RKO (cell line): ENCODE measurements at regions not wholly inside any gene's neighbourhood (a gene's known extent, or its start where the extent isn't known, plus 50 kb on each side); places are given as distances from the start of the nearest gene placed in this dataset.
A peak's percentile ranks its signal among the peaks of the same experiment; 100 is the strongest.

Source experiments
- DNase-seq: peaks from one replicate; pipeline ENCODE4 v3.0.0-alpha.2; 2016; ENCODE audit warnings: low spot score

DNA sequence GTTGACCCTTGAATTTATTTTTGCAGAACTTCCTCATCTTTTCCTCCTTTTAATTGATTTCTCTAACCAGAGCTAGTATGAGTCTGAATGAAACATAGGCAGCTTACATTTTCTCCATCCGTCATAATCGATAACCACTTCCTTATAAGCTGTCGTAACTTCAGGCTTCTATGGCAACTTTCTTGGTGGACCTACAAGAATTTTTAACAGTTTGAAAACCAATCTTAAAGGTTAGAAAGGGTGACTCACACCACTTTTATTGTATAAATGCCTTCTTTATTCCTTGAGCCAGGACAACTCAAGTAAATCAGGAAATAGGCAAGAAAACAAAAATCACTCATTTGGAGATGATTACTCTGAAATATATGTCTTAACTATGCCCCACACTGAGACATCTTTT is 105.7 kb upstream of the KL start:
- no peak for DNase-seq

DNA sequence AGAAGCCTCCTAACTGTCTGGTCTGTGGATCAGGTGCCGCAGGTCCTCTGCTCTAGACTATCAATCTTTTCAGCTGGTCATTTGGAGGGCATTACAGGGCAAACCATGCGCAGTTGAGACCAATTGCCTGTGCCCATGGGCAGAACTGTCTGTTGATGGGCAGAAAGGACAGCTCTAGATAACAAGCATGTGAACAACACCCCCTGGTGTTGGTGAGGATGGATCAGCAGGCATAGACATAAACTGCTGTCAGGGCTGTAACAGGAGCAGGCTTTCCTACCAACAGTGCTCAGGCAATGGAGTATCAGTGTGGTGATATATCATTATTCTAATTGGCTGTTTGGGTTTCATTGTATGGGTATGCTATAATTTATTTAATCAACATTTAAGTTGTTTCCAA is 104.7 kb upstream of the KL start:
- DNase-seq, result peak; percentile 53

DNA sequence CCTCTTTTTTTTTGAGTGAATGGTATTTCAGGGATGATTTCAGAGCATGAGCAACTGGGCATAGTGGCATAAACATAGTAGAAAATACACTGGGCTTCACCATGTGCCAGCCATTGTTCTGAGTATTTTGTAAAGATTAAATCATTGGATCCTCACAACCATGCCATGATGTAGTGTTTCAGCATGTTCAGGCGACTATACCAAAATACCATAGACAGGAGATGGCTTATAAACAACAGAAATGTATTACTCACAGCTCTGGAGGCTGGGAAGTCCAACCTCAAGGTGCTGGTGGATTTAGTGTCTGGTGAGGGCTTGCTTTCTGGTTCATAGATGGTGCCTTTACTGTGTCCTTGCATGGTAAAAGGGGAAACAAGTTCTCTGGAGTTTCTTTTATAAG is 101.5 kb upstream of the KL start:
- no peak for DNase-seq

DNA sequence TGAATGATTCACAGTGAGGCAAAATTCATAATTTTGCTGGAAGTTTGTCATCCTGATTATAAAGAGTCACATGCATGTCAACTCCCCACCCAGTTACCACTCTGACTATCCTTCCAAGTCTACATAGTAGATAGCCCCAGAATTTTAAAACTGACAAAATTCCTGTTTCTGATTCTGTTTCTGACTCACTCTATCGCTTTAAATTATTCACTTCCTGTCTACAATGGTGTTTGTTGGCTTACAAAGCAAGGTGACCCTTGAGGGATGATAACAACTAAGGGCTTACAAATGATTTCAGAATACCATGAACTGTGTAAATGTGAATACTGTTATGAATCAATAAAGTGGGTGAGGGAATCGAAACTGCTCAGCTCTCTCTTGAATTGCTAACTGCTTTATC is 98.7 kb upstream of the KL start:
- DNase-seq, result peak; percentile 55

DNA sequence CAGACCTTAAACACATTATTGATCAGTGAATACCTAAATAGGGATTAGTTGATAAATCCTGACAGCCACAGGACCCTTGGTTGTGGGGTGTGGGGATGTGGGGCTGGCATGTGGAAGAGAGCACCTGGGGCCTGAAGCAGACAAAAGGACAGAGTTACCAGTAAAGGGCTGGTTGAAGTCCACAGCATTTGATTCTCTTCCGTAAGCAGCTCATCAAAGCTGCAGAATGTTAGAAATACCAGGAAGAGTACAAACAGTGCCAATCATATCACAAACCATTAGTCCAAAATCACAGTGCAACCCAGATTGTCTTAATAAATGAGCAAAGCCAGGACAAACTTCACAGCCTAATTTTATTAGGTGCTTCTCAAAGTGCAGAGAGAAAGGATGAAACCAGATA is 92.5 kb upstream of the KL start:
- DNase-seq, result no peak

DNA sequence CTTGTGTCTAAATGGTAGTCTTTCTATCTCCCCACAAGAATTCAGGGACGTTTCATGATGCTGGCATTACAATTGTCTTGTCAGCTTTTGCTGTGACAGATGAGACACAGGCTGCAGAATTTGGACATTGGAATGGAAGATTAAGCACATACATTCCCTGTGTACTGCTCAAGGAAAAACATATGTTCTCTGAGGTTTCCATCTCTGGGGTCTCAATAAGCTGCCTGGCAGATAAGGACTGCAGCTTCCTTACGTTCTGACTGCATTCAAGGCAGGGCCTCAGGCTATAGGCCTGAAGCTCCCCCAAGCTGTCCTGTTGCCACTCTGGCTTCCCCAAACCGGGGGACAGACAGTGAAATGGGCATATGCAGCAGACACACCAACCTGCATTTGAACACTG is 91.3 kb upstream of the KL start:
- DNase-seq, result no peak

DNA sequence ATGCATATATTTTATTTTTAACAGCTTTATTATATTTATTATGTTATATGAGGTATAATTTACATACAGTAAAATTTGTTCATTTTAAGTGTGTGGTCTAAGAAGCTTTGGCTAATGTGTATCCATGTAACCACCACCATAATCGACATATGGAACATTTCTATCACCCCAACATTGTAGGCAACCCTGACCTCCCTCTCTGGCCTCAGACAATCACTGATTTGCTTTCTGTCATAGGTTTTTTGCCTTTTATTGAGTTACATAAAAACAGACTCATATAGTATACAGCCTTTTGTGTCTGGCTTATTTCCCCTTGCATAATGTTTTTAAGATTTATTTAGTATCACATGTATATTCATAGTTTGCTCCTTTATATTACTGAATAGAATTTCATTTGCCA is 90.7 kb upstream of the KL start:
- DNase-seq, result no peak

DNA sequence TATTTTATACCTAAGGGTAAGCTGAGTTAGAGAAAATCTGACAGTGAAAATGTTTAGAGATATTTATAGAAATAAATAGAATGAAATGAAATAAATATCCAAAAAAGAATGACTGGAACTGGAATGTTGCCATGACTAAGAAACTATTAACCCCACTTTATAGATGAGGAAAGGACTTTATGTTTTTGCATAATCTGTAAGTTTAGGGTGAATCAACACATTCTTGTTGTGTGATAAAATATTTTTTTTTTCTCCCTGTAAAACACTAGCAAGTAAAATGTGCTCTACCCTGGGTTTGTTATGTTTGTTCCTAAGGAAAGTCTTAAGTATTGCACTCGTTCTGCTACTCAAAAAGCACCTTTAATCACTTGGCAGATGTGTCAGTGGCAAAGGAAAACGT is 83.8 kb upstream of the KL start:
- DNase-seq, result no peak

DNA sequence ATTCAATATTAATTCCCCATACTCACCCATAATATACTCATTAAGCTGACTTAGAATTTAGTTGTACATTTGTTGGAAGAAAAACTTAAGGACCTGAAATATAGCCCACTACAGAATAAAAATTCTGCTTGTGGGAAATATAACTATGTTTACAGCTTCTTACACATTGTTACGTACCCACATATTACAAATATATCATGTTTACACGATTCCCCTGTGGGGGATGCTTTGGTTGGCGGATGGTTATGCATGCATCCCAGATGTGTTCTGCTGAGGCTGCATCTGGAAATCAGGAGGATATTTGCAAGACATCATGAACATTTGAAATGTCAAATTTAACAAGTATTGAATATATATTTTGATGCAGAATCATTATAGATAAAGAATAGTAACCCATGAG is 79.5 kb upstream of the KL start:
- DNase-seq, result no peak

DNA sequence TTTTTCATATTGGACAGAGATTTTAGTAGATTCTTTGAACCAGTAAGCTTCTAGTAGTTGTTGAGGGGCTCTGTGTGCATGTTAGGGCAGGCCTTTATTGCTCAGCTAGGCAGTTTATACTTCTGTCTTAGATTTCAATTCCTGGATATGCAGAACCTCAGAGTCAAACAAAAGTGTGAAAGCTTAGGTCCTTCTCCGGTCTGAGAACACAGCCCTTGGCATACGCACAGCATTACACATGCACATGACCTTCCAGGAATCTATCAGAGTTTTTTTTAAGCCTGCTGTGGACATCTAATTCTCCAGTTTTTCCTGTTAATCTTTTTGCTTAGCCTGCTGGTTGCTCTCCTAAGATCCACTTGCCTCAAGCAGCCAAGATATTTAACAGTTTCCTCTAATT is 77.9 kb upstream of the KL start:
- DNase-seq, result no peak

DNA sequence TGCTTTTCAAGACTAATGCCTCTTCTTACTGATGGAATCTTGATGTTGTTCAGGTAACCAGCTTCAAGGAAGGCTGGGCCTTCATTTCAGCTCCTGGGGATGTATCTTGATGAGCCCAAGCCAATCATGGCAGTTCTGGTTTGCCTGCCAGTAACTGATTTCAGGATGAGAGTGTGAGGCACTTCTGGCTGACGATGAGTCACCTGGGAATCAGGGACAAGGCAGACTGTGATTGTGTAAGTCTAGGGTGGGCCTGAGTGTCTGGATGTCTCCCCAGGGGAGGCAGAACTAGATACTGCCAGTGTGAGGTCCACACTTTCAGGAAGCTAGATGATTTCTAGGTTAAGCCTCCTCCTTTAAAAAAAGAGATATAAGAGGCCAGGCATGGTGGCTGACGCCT is 77.3 kb upstream of the KL start:
- DNase-seq, result no peak

DNA sequence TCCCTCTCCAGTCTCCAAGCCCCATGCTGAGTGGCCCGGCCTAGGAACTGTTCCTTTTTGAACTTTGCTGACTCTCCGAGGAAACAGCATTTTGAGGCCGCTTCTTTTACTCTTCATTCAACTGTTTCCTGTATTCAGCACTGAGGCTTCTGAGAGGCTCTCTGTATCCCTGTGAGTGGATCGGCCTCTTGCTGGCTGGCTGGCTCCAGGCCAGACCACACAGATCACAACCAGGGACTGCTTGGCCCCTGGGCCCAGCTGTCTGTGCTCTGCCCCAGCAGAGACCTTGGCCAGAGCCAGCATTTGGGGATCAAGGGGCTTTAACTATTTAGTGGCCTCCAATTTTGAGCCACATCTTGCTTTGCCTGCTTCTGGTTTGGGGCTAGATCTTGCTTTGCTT is 75.6 kb upstream of the KL start:
- DNase-seq, result no peak

DNA sequence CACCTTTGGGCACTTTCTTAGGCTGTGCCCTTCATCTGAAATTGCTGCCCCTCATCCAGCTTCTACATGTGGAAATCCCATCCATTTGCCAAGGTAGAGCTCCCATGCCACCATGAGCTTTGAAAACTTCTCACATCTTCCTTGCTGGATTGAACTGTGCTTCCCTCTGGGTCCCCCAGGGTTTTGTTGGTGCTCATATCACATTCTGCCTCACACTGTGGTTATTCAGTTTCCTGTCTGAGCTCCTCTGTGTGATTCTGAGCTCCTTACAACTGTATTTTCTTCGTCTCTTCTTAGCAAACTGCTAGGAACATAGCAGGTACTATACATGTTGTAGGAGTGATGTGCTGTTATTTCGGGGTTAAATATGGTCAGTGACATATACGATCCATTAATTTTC is 74.9 kb upstream of the KL start:
- no peak for DNase-seq

DNA sequence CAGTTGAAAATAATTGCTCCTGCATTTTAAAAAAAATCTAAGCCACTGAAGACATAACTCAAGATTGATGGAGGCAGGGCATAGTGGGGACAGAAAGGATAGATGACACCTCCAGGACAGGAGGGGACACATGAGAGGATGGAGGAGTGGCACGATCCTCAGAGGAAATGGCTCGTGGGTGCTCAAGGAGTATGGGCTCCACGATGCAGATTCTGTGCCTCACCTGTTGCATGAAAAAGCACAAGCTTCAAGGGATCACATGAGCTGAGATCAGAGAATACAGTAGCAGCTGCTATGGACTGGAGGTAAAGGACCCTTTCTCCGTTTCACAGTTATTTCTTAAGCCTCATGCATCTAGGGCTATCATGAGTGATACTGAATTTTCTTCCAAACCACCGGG is 69.7 kb upstream of the KL start:
- no peak for DNase-seq

DNA sequence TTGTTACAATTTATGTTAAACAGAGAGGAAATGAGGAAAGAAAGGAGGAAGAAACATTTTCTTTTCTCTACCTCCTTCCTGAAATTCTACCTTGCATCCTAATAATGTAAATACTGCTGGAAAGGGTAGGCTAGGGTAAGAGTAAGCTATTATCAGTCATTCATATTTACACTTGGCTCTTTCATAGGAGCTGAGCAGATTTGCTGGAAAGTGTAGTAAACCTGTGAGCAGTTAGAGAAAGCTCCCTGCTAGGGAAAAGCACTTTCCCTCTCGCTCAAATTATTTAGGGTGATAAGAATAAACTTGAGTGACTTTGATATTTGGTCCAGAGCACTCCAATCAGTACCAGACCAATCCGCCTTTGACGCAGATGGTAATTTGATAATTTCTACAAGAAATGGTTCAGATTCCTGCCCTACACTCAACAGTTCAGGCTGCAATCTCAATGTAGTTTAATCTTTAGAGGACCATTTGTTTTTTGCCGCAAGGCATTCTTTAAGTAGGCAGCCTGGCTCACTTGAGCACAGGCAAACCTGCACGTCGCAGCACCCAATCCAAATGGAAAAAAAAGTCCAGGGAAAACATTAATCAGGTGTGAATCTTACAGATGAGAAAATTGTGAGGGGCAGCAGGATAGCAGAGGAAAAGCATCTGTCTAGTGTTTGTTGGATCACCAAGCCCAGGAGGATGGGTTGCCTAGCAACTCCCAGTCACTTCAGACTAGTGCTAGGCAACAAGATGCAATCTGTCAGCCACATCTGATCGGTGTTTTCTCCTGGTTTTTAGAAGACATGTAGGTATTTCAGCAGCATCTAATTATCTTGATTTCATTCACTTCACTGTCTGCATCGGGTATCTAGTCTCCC is 68.6 kb upstream of the KL start:
- DNase-seq, result no peak

DNA sequence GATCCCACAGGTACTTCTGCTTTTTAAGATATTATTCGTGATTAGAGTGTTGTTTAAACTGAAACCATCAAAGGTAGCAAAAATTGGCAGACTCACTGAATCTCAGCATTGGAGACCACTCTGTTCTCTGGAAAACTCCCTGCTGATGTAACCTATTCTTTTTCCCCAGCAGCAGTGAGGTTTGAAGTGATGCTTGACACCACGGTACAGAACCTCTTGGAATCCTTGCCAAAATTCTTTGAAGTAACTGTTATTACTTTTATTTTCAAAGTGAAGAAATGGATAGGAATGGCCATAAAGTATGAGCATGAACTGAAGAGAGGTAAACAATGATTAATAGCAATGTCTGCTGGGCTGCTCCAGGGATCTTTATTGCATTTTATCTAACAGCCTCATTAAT is 66.4 kb upstream of the KL start:
- DNase-seq, result no peak

DNA sequence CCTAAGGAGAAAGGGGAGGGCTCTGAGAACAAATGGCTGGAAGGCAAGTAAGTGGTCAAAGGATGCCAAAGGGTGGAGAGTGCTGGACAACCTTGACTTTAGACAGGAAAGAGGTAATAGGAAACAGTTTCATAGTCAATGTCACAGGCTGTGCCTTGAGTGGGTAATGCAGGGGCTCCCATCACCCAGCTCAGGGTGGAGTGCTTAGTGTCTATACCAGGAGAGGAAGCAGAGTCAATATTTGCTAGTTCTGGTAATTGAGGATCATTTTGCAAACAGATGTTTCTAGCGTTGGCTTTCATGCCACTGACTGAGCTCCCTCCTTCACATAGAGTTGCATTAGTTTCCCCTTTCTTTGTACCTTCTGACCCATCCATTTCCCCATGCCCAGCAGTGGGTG is 64.6 kb upstream of the KL start:
- DNase-seq, result no peak

DNA sequence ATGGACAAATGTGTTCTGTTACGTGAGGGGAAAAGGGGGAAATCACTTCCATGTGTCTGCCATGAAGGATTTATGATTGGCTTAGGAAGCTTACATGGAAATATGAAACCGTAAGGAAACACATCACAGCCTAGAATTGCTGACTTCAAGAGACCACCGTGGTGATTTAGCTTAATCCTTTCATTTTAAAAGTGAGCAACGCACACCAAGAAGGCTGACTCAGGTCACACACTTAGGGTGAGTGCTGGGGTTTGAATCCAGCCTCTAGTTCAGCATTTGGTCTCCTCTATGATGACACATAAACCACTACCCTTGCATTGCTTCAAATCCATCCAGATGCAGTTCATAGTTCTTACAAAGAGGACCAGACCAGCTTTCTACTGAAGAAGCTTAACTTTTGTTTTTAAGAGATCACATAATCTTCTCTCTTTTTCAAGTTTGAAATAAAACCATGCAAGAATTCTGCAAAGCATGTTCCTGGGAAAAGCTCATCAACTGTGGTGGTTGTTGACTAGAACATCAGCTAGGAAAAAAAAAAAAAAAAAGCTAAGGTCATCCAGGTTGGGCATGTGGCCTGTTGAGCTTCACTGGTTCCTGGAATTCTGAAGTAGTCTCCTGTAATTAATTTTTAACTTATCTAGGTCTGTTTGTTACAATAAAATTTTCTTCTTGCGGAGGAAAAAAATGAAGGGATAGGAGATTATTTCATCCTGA is 60.2 kb upstream of the KL start:
- no peak for DNase-seq

DNA sequence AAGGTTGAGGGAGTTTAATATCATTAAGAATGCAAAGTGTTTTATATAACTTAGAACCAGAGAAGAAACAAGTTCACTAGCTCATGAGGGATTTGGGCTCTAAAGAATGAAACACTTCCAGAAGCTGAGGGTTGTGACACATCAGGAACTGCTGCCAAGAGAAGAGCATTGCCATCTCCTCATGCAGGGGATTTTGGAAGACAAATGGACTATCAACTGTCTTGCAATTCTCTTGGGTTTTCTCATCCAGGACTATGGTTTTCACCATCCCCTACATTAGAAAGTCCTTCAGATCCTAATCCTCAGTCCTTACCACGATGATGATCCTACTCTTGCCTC is 59.7 kb upstream of the KL start:
- DNase-seq, result no peak

DNA sequence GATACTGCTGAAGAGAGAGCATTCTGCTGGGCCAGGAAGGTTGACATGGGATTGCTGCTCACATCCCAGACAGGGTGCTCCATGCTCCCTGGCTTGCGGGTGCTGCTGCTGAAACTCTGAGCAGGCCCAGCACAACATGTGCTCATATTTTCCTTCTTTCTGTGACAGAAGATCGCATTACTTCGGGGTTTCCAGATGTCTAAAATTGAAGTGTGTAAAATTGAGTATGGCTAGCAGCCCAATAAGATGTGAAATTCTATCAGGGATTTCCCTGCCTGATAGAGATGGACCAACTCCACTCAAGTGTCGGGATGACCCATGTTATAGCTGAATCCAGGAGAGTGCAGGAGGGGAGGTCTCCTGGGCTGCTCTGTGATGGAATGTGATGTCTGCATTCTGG is 55.6 kb upstream of the KL start:
- no peak for DNase-seq

DNA sequence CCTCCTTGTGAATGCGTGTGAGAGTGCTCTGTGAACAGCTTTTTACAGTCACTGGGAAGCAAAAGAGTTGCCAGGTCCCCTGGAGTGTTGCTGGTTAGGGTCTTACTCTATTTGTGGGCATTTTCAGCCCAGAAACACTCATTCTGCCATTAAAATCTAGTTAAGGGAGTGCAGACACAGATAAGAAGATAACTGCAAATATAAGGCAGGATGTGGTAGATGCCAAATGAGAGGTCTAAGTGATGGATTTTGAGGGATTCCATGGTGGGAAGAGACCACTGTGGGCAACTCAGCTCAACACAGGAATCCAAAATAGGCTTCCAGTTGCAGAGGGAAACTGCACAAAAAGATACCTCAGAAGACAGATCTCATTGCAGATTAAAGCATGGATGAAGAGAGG is 54.5 kb upstream of the KL start:
- no peak for DNase-seq

DNA sequence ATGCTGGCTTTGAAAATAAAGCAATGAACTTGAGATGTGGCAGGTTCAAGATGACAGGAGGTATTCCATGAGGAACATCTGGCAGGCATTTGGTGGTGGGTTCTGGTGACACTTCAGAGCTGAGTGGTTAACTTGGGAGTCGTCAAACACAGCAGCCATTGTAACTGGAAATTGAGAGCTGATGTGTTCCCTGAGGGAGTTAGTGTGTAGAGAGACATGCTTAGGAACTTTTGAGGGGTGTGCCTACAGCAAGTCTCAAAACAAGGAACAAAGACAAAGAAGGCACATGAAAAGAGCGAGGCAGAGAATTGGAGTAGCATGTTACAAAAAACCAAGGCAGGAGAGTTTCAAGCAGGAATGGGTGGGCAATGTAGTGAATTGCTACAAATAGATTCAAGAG is 53.9 kb upstream of the KL start:
- no peak for DNase-seq

DNA sequence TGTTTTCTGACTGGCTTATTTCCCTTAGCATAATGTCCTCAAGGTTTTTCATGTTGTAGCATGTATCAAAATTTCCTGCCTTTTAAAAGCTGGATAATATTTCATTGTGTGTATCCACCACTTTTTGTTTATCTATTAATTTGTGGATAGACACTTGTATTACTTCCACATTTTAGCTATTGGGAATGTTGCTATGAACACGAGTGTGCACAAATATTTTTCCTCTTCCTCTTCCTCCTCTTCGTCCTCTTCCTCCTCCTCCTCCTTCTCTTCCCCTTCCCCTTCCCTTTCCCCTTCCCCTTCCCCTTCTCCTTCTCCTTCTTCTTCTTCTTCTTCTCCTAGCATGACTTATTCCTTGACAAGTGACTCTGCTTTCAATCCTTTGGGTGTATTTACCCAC is 51.2 kb upstream of the KL start:
- no peak for DNase-seq
